Fibroblast of villous mesenchyme (primary cell): ENCODE measurements at regions not wholly inside any gene's neighbourhood (a gene's known extent, or its start where the extent isn't known, plus 50 kb on each side); places are given as distances from the start of the nearest gene placed in this dataset.
"Not testable (repeated sequence)": the region's sequence is repeated elsewhere in the genome, so short reads cannot be mapped to it uniquely, and the experiment has no call there.

Source experiments
- DNase-seq: peaks from one replicate; pipeline ENCODE4 v3.0.0-alpha.2; 2010; ENCODE audit warnings: low read depth
- H3K4me3 ChIP-seq: 2 replicates; pipeline ENCODE4 v1.5.1; 2011; ENCODE audit warnings: low read depth, mild to moderate bottlenecking, low read length
- TF ChIP-seq, protein P1 (sequence below): IDR thresholded peaks from 2 replicates; pipeline ENCODE4 v1.5.1; 2012; ENCODE audit warnings: low read depth, mild to moderate bottlenecking, low read length; ENCODE audit not compliant: insufficient read depth

DNA sequence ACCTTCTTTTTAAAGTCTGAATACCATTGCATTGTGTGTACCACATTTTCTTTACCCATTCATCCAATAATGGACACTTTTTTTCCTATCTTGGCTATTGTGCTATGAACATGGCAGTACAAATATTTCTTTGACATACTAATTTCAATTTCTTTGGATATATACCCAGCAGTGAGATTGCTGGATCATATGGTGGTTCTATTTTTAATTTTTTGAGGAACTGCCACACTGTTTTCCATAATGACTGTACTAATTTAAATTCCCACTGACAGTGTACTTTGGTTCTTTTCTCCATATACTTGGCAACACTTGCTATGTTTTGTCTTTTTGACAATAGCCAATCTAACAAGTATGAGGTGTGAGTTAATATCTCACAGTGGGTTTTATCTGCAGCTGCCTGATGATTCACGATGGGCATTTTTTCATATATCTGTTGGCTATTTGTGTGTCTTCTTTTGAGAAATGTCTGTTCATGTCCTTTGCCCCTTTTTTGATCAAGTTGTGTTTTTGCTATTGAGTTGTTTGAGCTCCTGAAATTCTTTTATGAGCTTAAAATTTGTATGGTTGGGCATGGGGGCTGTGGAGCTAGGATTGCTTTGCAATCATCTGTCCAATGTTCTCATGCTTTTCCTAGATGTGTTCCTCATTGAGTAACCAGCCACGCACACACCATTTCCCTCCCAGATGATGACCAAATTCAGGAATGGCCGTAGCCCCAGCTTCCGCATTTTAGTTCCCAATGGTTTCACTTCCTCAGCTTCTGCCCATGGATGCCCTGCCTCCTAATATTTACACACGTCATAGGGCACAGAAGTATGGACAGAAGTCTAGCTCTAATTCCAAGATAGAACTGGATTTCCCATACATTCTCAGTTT, 380.0 kb upstream of the SGCG start:
- no peak overlapping the region for H3K4me3 ChIP-seq
- DNase-seq, result peak; percentile 39
- TF ChIP-seq, protein P1, sequence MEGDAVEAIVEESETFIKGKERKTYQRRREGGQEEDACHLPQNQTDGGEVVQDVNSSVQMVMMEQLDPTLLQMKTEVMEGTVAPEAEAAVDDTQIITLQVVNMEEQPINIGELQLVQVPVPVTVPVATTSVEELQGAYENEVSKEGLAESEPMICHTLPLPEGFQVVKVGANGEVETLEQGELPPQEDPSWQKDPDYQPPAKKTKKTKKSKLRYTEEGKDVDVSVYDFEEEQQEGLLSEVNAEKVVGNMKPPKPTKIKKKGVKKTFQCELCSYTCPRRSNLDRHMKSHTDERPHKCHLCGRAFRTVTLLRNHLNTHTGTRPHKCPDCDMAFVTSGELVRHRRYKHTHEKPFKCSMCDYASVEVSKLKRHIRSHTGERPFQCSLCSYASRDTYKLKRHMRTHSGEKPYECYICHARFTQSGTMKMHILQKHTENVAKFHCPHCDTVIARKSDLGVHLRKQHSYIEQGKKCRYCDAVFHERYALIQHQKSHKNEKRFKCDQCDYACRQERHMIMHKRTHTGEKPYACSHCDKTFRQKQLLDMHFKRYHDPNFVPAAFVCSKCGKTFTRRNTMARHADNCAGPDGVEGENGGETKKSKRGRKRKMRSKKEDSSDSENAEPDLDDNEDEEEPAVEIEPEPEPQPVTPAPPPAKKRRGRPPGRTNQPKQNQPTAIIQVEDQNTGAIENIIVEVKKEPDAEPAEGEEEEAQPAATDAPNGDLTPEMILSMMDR, result no peak

DNA sequence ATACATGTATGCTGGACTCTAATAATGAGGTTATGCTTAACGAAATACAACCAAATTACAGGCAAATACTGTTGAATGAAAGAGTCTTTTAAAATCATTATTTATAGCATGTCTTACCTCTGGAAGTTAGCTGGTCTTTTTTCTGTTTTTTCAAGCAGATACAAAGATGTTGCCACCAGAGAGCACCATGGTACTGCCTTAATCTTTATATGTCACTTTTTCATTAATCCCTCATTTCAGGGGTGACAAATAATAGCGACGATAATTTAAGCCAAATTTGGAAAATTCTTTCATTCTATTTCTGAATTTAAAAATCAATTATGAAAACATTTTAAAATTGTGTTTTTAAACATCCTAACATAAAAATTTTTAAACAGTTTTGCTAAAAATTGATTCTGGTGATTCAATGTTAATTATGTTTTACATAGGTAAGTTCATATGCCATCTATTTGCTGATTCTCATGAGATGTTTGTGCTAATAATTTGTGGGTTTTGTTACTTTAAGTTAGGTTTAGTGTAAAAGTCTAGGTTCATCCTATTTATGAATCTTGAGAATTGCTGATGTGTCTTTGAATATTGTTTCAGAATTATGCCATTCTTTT, 379.3 kb upstream of the SGCG start:
- DNase-seq, result peak; percentile 30
- TF ChIP-seq, protein P1, result peak; percentile 41
- H3K4me3 ChIP-seq, result no peak overlapping the region

DNA sequence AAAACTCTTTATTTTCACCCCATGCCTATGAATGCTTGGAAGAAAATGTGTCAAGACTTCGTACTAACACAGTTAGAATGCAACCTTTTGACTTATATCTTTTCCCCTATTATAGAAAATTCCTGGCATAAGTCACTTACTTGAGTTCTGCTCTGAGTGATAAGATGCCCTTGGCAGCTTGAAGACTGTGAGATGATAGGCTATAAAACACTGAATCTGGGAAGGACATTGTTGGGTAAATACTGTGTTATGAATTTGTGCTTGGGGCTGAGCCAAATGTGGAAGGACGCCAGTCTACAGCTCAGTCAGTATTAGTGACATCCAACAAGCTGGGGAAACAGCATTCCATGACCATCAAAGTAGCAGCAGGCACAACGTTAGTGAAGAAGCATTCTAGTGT, 368.0 kb upstream of the SGCG start:
- no peak overlapping the region for H3K4me3 ChIP-seq
- TF ChIP-seq, protein P1, result no peak
- DNase-seq, result no peak

DNA sequence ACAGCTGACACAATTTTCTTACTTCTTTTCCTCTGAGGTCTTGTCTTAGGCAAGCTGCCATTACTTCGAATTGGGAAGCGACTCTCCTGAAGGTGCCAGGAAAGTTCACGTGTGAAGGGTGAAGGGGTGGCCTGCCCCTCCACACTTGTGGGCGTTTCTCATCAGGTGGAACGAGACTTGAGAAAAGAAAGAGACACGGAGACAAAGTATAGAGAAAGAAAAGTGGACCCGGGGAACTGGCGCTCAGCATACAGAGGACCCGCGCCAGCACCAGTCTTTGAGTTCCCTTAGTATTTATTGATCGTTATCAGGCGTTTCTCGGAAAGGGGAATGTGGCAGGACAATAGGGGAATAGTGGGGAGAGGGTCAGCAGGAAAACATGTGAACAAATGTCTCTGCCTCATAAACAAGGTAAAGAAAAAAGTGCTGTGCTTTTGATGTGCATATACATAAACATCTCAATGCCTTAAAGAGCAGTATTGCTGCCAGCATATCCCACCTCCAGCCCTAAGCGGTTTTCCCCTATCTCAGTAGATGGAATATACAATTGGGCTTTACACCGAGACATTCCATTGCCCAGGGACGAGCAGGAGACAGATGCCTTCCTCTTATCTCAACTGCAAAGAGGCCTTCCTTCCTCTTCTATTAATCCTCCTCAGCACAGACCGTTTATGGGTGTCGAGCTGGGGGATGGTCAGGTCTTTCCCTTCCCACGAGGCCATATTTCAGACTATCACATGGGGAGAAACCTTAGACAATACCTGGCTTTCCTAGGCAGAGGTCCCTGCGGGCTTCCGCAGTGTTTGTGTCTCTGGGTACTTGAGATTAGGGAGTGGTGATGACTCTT, 367.0 kb upstream of the SGCG start:
- H3K4me3 ChIP-seq, DNase-seq: not testable (repeated sequence)

DNA sequence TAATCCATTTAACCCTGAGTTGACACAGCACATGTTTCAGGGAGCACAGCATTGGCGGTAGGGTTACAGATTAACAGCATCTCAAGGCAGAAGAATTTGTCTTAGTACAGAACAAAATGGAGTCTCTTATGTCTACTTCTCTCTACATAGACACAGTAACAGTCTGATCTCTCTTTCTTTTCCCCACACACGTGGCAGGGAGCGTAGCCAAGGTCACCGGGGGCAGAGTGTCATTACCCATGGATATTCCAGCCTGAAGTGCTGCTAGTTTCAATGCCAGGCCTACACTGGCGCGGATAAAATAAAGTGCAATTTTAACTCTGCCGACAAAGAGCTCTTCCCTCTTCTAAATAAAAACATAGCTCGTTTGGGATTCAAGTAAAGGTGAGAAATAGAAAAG, 366.3 kb upstream of the SGCG start:
- H3K4me3 ChIP-seq, DNase-seq: not testable (repeated sequence)

DNA sequence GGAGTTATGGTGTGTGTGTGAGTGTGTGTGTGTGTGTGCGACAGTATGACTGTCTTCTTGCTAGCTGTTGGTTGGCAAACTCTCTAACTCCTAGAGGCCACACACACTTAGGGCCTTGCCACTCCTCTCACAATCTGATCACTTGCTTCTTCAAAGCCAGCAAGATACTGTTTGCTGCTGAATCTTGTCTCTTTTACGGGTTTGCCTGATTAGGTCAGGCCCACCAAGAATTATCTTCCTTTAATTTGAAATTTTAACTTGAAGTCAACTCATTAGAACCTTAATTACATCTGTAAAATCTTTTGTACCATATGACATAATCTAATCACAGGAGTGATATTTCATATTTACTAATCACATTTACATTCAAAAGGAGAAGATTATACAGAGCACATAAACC, 359.2 kb upstream of the SGCG start:
- H3K4me3 ChIP-seq, result no peak overlapping the region
- no peak for DNase-seq
- TF ChIP-seq, protein P1, result no peak

DNA sequence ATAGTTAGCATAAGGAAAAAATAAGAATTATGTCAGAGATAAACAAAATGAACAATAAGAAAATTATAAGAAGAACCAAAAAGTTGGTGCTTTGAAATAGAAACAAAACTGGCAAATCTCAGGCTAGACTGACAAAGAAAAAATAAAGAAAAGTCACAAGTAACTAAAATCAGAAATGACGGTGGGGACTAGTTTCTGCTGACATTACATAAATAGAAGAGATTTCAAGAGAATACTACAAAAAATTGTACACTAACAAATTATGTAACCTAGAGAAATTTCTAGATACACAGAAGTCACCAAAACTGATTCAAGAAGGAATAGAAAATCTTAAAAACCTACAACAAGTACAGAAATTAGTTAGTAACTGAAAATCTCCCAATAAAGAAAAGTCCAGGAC, 355.6 kb upstream of the SGCG start:
- H3K4me3 ChIP-seq, result no peak overlapping the region
- no peak for DNase-seq
- TF ChIP-seq, protein P1, result no peak
